HG03175 (cell line): ENCODE measurements at regions not wholly inside any gene's neighbourhood (a gene's known extent, or its start where the extent isn't known, plus 50 kb on each side); places are given as distances from the start of the nearest gene placed in this dataset.

Experiments used
- ATAC-seq: cut with Tn5 transposase; IDR thresholded peaks from one replicate; pipeline ENCODE4 v1.9.1; 2021; ENCODE audit warnings: mild to moderate bottlenecking, moderate library complexity; ENCODE audit not compliant: unreplicated experiment

DNA sequence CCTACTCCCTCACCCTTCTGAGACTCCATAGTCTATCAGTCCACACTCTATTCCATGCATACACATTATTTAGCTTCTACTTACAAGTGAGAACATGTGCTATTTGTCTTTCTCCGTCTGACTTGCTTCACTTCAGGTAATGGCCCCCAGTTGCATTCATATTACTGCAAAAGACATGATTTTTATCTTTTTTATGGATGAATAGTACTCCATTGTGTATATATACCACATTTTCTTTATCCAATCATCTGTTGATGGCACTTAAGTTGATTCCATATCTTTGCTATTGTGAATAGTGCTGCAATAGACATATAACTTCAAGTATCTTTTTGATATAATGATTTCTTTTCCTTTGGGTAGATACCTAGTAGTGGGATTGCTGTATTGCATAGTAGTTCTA is 171.8 kb downstream of the DACT1 start:
- ATAC-seq, result no peak

DNA sequence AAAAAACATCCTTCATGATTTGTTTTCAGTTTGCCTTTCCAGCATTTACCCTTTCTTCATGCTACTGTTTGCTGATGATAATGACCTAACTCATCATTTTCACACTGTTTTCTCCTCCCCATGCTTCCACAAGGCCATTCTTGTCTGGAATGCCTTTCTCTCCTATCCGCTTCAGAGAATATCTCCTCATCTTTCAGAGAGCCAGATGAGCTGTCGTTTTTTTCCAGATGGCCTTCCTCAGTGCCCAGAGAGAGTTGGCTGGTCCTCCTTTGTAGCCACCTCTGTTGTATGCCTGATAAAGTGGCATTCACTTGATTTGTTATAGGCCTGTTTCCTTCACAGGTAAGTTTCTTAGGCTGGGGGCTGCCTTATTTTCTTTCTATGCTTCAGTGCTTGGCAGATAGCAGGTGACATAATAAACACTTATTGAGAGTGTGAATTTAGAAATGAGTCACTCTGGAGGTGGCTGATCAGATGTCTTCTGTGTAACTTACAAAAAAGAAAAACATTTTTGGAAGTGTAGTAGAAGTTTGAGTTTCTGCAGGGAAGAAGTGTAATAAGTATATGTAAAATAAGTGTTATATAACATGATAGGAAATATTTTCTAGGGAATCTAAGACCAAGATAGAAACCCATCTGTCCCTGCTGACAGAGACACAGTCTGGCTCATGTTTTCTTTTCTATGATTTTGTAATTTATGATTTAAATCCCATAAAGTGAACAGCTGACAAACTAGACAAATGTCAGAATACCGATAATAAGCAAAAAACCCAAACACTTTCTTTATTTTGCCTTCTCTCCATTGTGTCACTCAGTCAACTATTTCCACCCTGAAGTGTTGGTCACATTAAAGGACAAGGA is 174.5 kb downstream of the DACT1 start:
- peak; percentile 97 for ATAC-seq

DNA sequence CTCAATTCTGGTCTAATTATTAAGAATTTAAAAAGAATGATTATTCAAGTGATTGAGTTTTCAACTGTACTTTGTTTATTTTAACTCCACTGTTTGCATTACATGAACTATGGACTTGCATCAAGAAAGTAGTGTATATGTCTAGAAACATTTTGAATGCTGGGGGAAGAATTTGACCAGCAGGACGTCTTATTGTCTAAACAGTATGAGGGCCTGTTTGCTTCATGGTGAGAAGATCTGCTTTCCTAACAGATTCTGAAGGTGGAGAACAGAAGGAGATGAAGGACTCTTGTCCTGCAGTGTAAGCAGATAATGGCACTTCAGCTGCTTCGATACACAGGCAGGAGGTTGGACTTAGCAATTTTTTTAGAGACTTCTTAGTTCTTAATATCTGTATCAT is 176.0 kb downstream of the DACT1 start:
- no peak for ATAC-seq

DNA sequence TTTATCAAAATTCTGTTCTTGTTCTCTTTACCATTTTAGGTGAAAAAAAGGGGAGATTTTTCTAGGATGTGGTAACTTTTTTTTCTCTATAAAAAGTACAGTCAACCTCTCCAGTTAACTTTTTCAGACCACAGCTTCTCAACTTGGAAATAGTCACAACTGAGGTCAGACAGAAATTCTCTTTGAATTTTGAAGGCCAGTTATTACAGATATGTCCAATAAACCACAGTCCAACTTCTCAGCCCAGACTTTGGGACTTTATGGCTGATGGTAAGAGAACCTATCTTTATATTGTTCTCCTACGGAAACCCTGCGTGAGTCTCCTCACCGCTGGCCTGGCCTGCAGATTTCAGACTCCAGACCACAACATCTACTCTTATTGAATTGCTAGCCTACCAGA is 176.7 kb downstream of the DACT1 start:
- no peak for ATAC-seq

DNA sequence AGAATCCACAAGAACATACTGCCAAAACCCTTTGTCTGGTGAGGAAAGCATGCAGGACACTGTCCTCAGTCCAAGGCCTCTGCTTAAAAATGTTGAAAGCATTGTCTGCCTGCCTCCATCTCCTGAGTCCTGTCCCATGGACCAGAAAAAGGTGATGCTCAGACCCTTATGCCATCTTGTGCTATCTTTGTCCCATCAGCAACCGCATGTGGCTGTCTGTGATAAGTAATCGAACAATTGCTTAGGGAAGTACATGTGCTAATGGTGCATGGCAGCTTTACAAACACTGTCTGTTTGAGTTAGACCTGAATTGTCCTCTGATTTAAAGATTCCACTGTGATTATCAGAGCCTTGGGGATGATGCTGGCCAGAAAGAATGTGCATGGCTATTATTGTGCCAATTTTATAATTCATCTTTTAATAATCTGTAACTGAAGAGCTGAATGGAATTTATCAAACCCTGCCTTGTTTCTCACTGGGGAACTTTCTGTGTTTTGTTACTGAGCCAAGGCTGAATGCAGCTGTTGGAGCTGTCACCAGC is 177.5 kb downstream of the DACT1 start:
- no peak for ATAC-seq

DNA sequence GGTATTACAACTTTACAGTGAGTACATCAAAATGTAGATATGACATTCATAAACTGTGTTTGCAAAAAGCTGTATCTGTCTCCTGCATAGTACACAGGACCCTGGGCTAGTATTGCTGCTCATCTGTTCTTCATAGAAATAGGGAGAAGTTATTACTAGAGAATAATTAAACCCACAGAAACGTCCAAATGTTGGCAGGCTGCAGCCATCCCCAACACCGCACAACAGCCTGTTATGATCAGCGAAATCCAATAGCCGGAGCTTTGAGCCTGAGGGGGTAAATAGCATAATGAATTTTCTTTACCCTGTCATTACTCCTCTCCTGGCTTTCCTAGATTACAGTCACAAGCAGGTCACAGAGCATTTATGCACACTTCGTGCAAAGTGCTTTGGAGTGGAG is 178.0 kb downstream of the DACT1 start:
- no peak for ATAC-seq

DNA sequence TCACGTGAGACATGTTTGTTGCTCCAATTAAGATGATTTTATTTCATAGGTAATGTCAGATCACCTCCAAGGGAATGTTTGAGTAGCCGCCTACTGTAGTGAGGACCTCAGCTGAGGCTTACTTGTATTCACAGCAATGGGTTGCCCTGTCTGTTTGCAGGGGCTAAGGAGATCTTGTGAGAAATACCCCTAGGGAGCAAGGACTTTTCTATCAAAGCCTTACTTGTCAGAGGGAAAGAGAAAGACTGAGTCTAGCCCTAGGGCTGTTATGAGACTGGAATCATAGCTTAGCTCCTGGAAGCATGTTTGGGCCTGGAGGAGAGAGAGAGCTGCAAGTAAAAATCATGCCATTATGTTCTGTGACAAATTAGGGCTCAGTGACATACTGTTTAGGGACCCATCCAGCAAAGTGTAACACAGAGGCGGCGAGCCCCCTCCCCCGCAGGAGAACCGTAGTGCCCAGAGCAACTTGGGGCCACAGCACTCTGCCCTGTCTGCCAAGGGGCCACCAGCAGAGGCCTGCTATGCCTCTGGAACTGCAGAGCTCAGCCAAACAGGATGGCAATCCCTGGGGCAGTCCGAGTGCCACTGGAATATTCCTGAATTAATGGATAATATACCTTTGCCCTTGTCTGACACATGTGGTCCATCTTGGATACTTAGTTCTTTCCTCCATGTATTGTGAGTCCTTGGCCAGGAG is 178.8 kb downstream of the DACT1 start:
- no peak for ATAC-seq

DNA sequence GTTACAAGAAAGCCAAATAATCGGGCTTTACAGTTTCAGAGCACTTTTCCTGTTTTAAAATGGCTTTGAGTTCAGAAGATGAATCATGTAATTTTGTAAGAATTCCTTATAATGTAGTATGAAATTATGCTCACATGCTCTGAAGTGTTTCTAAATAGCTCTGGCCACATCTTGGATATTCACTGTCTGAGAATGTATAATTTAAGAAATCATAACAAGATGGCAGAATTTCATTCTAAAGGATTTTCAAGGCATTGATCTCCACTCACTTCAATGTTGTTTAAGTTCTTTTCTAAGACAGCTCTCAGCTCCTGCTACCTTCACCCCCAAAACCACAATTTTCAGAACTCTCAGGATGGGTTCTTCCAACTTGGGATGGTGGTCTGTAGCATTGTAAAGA is 180.1 kb downstream of the DACT1 start:
- ATAC-seq, result no peak

DNA sequence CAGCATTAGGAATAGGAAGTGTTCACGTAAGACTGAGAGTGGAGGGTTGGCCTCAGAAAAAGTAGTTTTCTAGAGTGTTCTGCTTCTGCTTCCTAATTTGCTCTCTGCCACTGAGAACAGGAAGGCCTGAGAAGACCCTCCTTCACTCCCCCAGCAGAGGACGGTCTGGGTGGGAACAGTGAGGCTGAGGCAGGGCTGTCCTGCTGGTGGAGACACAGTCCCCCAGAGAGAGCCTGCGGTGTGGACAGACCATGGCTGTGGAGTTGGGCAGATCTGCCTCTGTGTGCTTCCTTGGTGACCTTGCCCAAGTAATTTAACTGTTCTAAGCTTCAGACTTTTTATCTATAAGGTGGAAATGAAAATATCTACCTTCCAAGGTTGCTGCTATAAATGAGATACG is 182.3 kb downstream of the DACT1 start:
- ATAC-seq, result no peak

DNA sequence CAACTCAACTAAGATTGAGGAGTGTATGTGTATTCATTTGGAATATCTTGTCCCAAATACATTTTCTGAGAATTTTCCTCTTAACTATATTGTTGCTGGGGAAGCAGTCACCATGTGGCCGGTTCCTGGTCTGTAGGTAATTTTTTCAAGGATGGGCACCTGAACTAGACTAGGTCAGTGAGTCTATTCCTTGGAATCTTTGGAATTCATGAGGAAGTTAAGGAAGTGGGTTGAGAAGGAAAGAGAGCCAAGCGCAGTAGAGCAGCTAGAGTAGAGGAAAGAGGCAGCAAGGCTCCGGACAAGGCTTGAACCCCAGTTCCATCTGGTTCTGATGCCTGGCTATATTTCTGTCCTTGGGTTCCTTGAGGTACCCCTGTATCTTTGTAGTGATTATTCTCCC is 183.7 kb downstream of the DACT1 start:
- no peak for ATAC-seq

DNA sequence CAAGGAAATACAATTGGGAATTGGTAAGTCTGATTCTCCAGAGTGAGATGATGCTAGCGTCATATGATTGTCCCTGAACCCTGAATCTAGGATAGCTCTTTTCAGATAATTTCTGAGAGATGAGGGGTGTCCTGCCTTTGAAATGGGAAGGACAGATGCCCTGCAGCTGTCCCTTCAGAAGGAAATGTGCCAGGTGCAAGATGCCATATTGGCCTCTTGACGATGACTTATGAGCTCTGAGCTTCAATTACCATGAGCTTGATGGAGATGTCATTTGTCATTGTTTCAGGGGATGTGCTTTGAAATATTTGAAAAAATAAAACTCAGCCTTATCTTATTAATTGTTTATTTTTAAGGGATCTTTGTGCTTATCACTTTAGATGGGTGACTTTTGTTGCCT is 185.1 kb downstream of the DACT1 start:
- no peak for ATAC-seq

DNA sequence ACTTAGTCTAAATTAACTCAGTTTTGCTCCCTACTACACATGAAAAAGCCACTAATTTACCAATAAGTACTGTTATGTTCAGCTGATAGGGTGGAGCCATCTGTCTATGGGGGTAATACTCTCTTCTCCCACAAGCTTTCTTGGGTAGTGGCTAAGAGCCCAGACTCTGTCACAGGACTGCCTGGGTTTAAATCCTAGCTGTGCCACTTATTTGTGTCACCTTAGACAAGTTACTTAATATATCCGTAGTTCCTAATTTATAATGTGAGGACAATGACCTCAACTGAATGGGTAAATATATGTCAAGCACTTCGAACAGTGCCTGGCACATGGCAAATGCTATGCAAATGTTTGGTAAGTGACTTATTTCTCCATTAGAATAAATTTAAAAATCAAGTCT is 185.6 kb downstream of the DACT1 start:
- no peak for ATAC-seq

DNA sequence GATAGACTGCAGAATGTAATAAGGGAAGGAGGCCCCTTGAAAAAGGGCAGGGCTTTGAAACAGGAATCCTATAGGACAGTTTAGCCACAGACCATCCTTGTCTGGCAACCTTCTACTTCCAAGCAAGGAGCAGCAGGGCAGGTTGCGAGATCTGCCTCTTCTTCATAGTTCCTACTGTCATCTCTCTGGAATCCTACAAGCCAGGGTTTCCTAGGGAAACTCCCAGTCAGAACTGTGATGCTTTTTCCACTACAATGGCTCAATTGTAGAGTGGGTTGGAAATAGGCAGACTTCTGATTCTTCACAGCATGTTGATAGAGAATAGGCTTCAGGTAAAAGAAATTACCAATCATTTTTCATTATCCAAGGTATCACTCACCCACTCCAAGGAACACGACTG is 186.3 kb downstream of the DACT1 start:
- ATAC-seq, result no peak

DNA sequence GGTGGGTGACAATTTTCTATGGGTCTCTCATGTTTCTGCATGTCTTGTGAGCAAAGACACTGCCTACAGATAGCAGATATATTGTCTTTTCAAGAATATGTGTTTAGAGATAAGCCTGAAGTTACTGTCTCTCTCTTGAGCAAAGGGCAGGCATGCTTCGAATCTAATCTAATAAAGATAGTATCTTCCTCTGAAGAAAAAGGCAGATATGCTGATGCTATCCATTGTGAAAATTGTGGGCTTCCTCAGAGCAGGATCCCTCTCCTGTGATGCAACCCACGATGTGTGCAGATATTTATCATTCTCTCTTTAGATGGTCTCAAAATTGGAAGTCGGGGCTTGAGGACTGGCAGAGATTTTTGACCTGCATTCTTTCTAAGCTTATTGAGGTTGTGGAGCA is 187.0 kb downstream of the DACT1 start:
- ATAC-seq, result no peak

DNA sequence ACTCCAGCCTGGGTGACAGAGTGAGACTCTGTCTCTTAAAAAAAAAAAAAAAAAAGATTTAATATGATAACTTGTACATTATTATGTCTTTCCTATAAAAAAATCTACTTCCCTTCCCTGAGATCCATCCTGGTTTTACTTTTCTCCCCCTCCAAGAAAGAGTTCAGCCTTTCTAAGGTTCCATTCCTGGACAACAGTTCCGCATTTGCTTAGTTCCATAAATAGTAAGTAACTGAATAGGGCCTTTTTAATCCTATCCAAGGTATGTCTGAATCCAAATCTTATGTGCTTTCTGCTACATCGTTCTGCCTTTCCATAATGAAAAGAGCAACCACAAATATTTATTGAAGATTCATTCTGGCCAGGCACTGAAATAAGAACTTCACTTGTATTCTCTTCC is 187.8 kb downstream of the DACT1 start:
- ATAC-seq, result no peak

DNA sequence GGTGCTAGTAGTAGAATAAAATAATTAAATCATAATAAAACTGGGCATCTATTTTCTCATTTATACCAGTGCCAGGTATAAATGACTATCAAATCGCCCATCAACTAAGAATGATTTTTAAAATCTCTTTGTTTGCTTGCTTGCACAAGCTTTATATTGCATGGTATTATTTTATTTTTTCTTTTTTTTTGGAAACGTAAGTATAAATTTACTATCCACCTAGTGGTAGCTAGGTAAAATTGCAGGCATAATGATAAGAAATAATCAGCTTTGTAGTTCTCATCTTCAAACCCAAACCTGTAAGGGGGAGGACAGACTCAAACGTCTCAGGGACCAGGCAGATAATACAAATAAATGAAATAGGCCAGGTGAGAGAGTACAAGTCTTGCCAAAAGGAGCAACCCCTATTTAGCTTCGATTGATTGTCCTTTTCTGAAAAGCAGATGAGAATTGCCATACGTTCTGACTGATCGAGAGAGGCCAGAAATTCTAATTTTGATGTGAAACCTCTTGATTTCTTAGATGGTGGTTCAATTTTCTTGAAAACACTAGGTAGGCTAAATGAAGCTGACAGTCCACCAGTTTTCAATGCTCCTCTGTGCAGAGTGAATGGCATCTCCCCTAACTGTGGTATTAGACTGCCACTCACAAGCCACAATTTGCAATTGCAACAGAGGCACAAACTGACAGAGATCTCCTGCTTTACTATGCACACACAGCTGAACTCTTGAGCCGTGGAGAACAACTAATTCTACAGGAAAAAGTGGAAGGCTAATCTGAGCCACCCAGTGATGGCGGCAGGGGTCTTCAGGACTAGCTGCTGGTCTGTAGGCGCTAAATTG is 189.3 kb downstream of the DACT1 start:
- ATAC-seq, result no peak

DNA sequence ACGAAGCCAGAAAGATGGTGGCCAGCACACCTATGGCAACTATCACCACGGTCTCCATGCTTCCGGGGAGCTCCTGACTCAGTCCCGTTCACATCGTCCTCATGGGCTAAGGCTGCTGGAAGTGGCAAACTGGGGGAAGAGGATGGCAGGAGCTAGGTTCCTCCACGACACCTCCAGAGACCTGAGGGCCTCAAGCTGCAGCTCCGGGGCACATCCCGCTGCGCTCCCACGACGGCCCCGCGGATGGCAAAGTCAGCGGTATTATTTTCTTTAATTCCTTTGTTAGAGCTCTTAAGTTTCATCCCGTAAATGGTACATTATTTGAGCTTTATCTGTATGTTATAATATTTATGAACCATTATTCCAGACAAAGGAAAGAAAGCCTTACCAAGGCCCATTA is 190.5 kb downstream of the DACT1 start:
- no peak for ATAC-seq

DNA sequence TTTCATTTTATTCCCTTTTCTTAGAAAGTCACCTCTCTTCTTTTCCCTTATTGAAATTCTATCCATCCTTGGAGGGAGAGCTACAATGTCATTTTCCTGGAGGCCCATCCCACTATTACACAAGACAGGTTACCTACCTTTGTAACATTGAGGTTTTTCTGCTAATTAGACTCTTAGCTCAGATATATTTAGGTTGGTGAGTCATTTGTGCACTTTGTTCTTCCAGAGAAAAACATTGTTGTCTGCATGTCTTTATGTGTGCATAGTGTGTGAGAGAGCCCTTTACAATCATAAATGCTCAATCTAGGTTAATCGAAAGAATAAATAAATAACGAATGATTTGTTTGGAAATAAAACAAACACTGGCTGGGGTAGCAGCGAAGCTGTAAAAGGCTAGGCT is 191.8 kb downstream of the DACT1 start:
- no peak for ATAC-seq

DNA sequence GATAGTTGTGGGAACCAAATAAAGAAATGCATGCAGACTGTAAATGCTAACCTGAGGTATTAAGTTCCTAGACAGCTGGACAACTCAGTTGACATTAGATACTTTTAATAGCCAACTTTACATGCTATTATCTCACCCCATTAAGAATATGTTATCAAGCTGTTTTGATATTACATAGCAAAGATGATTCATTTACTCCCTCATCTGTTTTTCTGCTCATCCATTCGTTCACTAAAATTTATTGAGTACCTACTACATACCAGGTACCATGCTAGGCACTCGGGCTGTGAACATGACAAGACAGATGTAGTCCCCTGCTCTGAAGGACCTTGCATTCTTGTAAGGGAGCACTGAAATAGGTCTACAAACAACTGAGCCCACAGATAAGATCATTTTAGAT is 192.4 kb downstream of the DACT1 start:
- no peak for ATAC-seq

DNA sequence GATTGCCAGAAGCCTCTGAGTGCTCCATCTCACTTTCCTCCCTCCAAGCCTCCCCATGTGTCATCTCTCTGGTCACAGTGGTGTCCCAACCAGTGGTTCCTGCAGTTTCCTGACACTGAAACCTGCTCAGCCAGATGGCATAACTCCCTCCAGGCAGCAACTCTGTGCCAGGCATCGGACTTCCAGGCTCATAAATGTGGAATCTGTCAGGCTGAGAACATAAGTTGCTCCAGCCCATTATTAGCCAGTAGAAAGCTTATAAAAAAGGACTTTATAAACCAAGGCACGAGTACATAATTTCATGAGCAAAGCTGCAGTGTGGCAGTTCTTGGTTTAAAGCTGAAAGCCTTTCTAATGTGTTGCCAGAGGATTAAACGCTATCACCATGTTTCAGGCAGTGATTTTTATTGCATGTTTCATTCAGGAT is 194.3 kb downstream of the DACT1 start:
- ATAC-seq, result no peak

DNA sequence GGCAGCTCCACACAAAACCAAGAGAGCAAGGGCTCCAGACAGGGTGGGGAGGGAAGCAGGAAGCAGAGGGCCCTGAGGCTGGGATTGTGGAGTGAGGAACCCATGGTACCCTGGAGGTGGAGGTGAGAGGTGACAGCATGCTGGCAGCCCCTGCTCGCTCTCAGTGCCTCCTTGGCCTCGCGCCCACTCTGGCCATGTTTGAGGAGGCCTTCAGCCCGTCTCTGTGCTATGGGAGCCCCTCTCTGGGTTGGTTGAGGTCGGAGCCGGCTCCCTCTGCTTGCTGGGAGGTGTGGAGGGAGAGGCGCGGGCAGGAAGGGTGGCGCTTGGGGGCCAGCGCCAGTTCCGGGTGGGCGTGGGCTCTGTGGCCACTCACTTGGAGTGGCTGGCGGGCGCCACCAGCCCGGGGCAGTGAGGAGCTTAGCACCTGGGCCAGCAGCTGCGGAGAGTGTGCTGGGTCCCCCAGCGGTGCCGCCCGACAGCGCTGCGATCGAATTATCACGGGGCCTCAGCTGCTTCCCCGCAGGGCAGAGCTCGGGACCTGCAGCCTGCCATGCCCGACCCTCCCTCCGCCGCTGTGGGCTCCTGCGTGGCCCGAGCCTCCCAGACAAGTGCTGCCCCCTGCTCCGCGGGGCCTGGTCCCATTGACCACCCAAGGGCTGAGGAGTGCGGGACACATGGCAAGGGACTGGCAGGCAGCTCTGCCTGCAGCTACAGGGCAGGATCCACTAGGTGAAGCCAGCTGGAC is 196.0 kb downstream of the DACT1 start:
- ATAC-seq, result no peak
